ENCODE measurements at regions not wholly inside any gene's neighbourhood (a gene's known extent, or its start where the extent isn't known, plus 50 kb on each side); places are given as distances from the start of the nearest gene placed in this dataset.

DNA sequence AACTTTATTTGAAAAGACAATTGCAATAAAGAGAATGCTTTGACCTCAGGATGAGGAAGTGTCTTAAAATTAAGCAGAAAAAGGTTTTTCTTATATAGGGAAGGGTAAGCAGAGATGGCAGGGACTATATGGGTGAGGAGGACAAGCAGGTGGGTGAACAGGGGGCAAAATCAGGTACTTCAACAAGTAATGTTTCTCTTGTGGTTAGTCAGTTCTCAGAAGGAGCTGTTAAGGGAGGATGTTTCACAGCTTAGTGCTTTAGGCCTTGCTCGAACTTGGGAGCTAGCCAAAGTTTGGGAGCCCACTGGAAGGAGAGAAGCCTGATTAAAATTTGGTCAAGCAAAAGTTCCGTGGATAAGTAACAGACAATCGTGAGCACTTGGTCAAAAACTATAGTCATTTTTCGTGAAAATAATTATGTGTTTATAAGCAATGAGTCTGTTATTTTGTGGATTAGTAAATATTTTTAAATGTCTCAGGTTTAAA, 364.2 kb upstream of the TMPO start:
- H3K36me3 ChIP-seq (ENCODE audit: control insufficient read depth, insufficient read depth, low read length) = no peaks in the 10 kb centered on the region
- H3K27me3 ChIP-seq (ENCODE audit: control insufficient read depth, insufficient read depth, low read length) = no peaks in the 10 kb centered on the region
- WGBS (ENCODE audit: insufficient coverage, low lambda C conversion rate) = 100% methylated on average over 2 of the region's 4 CpGs
- H3K27ac ChIP-seq (ENCODE audit: low read length) = no peak overlapping the region
- H3K9me3 ChIP-seq (ENCODE audit: control insufficient read depth, low read depth, low read length) = no peaks in the 10 kb centered on the region
- no peak for DNase-seq
- no peak overlapping the region for H3K4me3 ChIP-seq (ENCODE audit: low read length)
- H3K4me1 ChIP-seq (ENCODE audit: control insufficient read depth, insufficient read depth, low read length) = peaks cover 25% of the 10 kb centered on the region

DNA sequence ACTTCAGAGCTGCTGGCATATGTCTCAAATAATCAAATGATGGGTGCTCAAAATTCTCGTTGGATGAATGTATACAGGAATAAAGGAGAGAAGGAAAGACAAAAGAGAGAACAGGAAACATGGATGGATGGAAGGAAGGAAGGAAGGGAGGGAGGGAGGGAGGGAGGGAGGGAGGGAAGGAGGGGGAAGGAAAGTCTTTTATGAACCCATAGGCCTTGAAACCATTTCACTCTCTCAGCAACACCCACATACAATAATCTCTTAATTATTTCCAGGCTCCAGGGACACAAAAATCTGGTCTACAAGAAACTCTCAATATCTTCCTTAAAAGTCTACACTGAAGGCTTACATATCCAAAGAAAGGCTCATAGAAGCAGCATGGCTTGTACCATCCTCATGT, 363.4 kb upstream of the TMPO start:
- 80% methylated on average over 1 of the region's 1 CpG for WGBS (ENCODE audit: insufficient coverage, low lambda C conversion rate)

DNA sequence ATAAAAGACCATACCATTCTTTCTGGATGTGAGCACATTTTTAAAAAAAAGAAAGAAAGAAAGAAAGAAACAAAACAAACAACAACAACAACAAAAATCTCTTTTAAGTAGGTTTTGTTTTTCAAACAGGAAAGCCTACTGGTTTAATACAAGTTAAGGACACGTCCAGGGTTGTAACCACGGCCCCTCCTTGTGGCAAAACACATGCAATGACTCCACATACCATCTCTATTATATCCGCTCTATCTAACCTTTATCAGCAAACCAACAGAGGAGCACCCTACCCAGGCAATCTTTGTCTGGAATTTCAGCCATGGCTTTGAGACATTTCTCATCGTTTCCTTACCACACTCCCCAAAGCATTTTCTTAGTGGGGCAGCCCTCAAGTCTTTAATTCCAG, 360.5 kb upstream of the TMPO start:
- H3K4me1 ChIP-seq (ENCODE audit: control insufficient read depth, insufficient read depth, low read length) = peaks cover 8% of the 10 kb centered on the region
- DNase-seq = peak; percentile 26 to 52
- H3K4me3 ChIP-seq (ENCODE audit: low read length) = no peak overlapping the region
- no CpG with 5 or more reads among the region's 4 CpGs for WGBS (ENCODE audit: insufficient coverage, low lambda C conversion rate)
- no peak overlapping the region for H3K27ac ChIP-seq (ENCODE audit: low read length)
- H3K36me3 ChIP-seq (ENCODE audit: control insufficient read depth, insufficient read depth, low read length) = no peaks in the 10 kb centered on the region
- H3K27me3 ChIP-seq (ENCODE audit: control insufficient read depth, insufficient read depth, low read length) = no peaks in the 10 kb centered on the region
- H3K9me3 ChIP-seq (ENCODE audit: control insufficient read depth, low read depth, low read length) = no peaks in the 10 kb centered on the region

More for the DNA sequence above, 363.4 kb upstream of the TMPO start:
- Histone ChIP-seq H3K9me3 (ENCODE audit: control insufficient read depth, low read depth, low read length) (no peaks in the 10 kb centered on the region), H3K36me3 (ENCODE audit: control insufficient read depth, insufficient read depth, low read length) (no peaks in the 10 kb centered on the region), H3K27me3 (ENCODE audit: control insufficient read depth, insufficient read depth, low read length) (no peaks in the 10 kb centered on the region), H3K4me1 (ENCODE audit: control insufficient read depth, insufficient read depth, low read length) (peaks cover 23% of the 10 kb centered on the region), H3K27ac (ENCODE audit: low read length) (no peak overlapping the region), H3K4me3 (ENCODE audit: low read length) (no peak overlapping the region)
- DNase-seq = no peak

DNA sequence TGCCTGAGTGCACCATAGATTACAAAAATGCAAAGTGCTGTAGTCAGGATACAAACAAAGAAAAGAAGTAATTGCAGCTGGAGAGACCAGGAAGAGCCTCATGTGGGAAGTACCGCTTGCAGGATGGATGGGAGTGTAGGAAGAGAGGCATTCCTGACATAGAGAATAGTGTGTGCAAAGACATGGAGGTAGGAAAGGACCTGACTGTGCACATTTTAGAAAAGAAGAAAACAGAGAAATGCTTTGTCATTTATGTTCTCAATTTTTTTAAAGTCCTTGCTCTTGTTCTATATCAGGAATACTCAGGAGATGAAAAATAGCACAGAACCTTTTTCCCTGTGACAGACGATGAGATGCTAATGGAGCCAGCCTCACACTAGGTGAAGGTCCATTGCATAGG, 358.7 kb upstream of the TMPO start:
- no peak overlapping the region for H3K4me3 ChIP-seq (ENCODE audit: low read length)
- no peaks in the 10 kb centered on the region for H3K9me3 ChIP-seq (ENCODE audit: control insufficient read depth, low read depth, low read length)
- 88% methylated on average over 1 of the region's 2 CpGs for WGBS (ENCODE audit: insufficient coverage, low lambda C conversion rate)
- no peak overlapping the region for H3K27ac ChIP-seq (ENCODE audit: low read length)
- DNase-seq = no peak
- no peaks in the 10 kb centered on the region for H3K27me3 ChIP-seq (ENCODE audit: control insufficient read depth, insufficient read depth, low read length)
- peaks cover 4% of the 10 kb centered on the region for H3K4me1 ChIP-seq (ENCODE audit: control insufficient read depth, insufficient read depth, low read length)
- H3K36me3 ChIP-seq (ENCODE audit: control insufficient read depth, insufficient read depth, low read length) = no peaks in the 10 kb centered on the region

DNA sequence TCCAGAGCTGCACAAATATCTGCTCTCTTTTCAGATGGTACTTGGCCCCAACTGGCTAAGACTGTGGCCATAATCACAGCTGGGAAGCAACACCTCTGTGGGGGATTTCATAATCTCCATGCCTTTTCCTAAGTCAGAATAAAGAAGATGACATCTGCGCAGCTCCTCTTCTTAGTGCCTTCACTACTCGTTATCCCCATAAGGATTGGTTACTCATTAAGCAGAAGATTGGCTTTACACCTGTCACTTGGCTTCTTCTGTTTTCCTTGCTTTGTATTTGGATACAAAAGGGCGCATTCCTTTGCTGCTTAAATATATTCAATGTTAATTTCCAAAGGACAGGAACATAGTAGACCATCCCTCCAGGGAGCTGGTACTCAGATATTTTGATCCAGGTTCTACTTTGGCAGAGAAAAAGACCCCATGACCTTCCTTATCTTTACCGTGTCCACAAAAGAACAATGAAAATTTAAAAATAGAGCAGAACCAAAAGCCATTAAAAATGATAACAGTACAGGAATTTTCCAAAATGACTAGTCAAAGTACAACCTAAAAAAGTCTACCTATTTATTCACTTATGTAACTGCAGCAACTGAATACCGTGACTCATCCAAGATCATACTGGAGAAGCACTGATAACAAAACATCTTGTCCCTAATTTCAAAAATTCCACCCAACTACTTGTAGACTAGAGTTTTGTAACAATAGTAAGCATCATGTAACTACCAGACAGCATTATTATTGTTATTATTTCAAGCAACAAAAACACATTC, 352.3 kb upstream of the TMPO start:
- Histone ChIP-seq H3K9me3 (ENCODE audit: control insufficient read depth, low read depth, low read length) (no peaks in the 10 kb centered on the region), H3K36me3 (ENCODE audit: control insufficient read depth, insufficient read depth, low read length) (no peaks in the 10 kb centered on the region), H3K4me3 (ENCODE audit: low read length) (no peak overlapping the region), H3K27me3 (ENCODE audit: control insufficient read depth, insufficient read depth, low read length) (no peaks in the 10 kb centered on the region), H3K27ac (ENCODE audit: low read length) (no peak overlapping the region), H3K4me1 (ENCODE audit: control insufficient read depth, insufficient read depth, low read length) (no peaks in the 10 kb centered on the region)
- no CpG with 5 or more reads among the region's 5 CpGs for WGBS (ENCODE audit: insufficient coverage, low lambda C conversion rate)
- DNase-seq = peak in 1 of 2 donors; percentile 18

DNA sequence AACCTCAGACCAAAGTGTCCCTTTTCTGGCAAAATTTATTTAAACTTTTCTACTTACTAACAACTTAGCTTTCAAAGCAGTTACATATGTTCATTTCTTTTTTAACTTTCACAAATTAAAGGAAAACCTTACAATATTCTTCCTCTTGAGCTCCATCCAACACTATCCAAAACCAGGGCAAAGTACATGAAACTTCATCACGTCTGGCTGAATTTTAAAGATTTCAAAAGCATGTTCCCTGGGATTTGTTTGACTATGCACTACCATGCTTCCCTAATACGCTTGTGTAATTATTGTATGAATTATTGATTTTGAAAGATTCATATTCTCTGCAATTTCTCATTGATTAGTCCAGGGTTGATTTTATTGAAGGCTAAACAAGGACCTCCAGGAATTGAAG, 343.1 kb upstream of the TMPO start:
- H3K27me3 ChIP-seq (ENCODE audit: control insufficient read depth, insufficient read depth, low read length) = peaks cover 2% of the 10 kb centered on the region
- 80% methylated on average over 1 of the region's 2 CpGs for WGBS (ENCODE audit: insufficient coverage, low lambda C conversion rate)

DNA sequence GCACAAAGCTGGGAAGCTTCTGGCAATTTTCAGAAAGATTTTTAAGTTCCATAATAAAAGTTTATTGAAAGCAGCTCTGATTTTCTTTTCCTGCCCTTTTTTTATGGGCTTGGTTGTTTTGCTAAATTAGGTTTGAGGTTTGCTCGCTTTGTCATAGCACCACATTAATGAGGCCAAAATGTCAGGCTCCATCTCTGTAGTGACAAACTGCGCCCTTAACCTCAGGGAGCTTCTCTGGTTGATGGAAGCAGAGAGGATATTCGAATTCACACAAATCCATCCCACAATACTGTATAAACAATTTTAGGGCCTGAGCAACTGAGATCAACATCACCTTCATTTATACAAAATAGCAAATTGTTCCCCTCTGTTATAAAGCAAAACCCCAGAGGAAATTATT, 342.6 kb upstream of the TMPO start:
- Histone ChIP-seq H3K27me3 (ENCODE audit: control insufficient read depth, insufficient read depth, low read length) (peaks cover 2% of the 10 kb centered on the region), H3K27ac (ENCODE audit: low read length) (no peak overlapping the region), H3K36me3 (ENCODE audit: control insufficient read depth, insufficient read depth, low read length) (no peaks in the 10 kb centered on the region), H3K9me3 (ENCODE audit: control insufficient read depth, low read depth, low read length) (no peaks in the 10 kb centered on the region), H3K4me3 (ENCODE audit: low read length) (no peak overlapping the region), H3K4me1 (ENCODE audit: control insufficient read depth, insufficient read depth, low read length) (no peaks in the 10 kb centered on the region)
- 80% methylated on average over 1 of the region's 3 CpGs for WGBS (ENCODE audit: insufficient coverage, low lambda C conversion rate)
- no peak for DNase-seq

More for the DNA sequence above, 343.1 kb upstream of the TMPO start:
- H3K36me3 ChIP-seq (ENCODE audit: control insufficient read depth, insufficient read depth, low read length) = no peaks in the 10 kb centered on the region
- H3K9me3 ChIP-seq (ENCODE audit: control insufficient read depth, low read depth, low read length) = no peaks in the 10 kb centered on the region
- no peak overlapping the region for H3K27ac ChIP-seq (ENCODE audit: low read length)
- no peaks in the 10 kb centered on the region for H3K4me1 ChIP-seq (ENCODE audit: control insufficient read depth, insufficient read depth, low read length)
- no peak overlapping the region for H3K4me3 ChIP-seq (ENCODE audit: low read length)
- DNase-seq = no peak

DNA sequence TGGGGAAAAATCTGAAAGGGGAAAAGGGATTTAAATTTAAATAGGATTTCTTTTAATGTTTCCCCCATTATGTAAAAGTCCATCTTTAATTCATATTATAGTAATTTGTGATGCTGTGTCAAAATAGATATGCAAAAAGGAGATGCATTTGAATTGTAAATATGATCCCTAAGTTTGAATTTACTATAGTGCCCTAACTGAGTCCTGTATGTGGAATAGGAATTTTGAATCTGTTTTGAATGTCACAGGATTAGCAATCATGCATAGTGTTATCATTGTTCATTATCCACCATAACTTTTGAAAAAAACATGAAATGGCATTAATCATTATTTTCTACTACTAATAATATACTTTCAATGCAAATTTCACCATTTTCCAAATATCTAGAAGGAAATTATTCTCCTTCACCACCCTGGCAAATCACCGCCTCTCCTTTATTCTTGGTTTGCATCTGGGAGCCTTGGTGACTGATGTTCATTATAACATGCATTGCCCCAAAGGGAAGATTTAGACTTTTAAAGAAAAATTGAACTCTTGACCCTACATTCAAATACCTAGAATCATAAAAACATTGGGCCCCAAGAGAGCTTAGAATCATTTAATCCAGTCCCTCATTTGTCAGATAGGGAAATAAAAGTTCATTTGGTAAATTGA, 341.5 kb upstream of the TMPO start:
- no CpG with 5 or more reads among the region's 1 CpG for WGBS (ENCODE audit: insufficient coverage, low lambda C conversion rate)

DNA sequence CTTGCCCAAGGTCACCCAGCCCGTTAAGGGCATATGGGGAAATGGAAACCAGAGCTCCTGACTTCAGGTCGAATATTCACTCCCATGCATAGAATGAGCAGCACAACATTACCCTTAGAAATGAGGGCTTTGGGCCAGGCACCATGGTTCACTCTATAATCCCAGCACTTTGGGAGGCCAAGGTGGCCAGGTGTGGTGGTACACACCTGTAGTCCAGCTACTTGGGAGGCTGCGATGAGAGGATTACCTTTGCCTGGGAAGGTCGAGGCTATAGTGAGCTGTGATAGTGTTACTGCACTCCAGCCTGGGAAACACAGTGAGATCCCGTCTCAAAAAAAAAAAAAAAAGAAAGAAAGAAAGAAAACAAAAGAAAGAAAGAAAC, 341.0 kb upstream of the TMPO start:
- WGBS (ENCODE audit: insufficient coverage, low lambda C conversion rate) = 79% methylated on average over 2 of the region's 5 CpGs
- Histone ChIP-seq H3K27me3 (ENCODE audit: control insufficient read depth, insufficient read depth, low read length) (peaks cover 2% of the 10 kb centered on the region), H3K9me3 (ENCODE audit: control insufficient read depth, low read depth, low read length) (no peaks in the 10 kb centered on the region), H3K4me1 (ENCODE audit: control insufficient read depth, insufficient read depth, low read length) (no peaks in the 10 kb centered on the region), H3K36me3 (ENCODE audit: control insufficient read depth, insufficient read depth, low read length) (no peaks in the 10 kb centered on the region), H3K4me3 (ENCODE audit: low read length) (no peak overlapping the region), H3K27ac (ENCODE audit: low read length) (no peak overlapping the region)
- no peak for DNase-seq

More for the DNA sequence above, 341.5 kb upstream of the TMPO start:
- no peaks in the 10 kb centered on the region for H3K36me3 ChIP-seq (ENCODE audit: control insufficient read depth, insufficient read depth, low read length)
- no peak overlapping the region for H3K4me3 ChIP-seq (ENCODE audit: low read length)
- no peaks in the 10 kb centered on the region for H3K4me1 ChIP-seq (ENCODE audit: control insufficient read depth, insufficient read depth, low read length)
- peaks cover 2% of the 10 kb centered on the region for H3K27me3 ChIP-seq (ENCODE audit: control insufficient read depth, insufficient read depth, low read length)
- no peaks in the 10 kb centered on the region for H3K9me3 ChIP-seq (ENCODE audit: control insufficient read depth, low read depth, low read length)
- DNase-seq = no peak
- H3K27ac ChIP-seq (ENCODE audit: low read length) = no peak overlapping the region

DNA sequence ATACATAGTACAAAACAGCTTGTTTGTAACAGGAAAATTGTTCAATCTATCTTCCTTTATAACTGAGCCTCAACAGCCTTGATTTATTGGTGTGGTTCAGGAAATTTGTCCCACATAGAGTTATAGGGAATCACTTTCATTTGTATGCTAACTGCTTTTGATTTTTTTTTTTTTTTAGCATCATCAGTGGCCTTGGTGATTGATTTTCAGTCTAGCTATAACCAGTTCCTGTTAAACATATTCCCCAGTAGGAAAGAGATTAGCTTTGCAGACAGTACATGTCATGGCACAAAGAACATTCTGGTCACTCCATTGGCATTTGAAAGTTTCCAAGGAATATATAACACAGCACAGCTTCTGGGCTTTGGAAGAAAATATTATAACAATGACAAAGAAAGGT, 337.3 kb upstream of the TMPO start:
- Histone ChIP-seq H3K4me1 (ENCODE audit: control insufficient read depth, insufficient read depth, low read length) (no peaks in the 10 kb centered on the region), H3K4me3 (ENCODE audit: low read length) (no peak overlapping the region), H3K9me3 (ENCODE audit: control insufficient read depth, low read depth, low read length) (no peaks in the 10 kb centered on the region), H3K27ac (ENCODE audit: low read length) (no peak overlapping the region), H3K36me3 (ENCODE audit: control insufficient read depth, insufficient read depth, low read length) (no peaks in the 10 kb centered on the region), H3K27me3 (ENCODE audit: control insufficient read depth, insufficient read depth, low read length) (peaks cover 2% of the 10 kb centered on the region)
- DNase-seq = no peak

DNA sequence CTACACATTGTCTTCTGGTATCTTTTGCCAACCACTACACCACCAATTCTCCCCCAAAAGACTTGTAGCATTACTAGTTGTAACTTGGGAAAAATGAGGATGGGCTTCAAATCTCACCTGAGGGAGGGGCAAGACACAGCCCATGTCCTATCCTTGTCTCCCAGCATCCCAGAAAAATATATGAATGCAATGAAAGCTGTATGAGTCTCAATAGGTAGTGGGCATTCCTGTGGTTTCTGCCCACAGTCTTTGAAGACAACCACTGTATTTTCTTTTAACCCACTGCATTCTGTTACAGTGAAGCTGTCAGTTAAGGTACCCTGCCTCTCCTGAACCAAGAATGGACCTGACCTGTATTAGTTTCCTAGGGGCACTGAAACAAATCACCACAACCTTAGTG, 336.2 kb upstream of the TMPO start:
- H3K27ac ChIP-seq (ENCODE audit: low read length) = no peak overlapping the region

More for the DNA sequence above, 336.2 kb upstream of the TMPO start:
- Histone ChIP-seq H3K9me3 (ENCODE audit: control insufficient read depth, low read depth, low read length) (no peaks in the 10 kb centered on the region), H3K36me3 (ENCODE audit: control insufficient read depth, insufficient read depth, low read length) (no peaks in the 10 kb centered on the region), H3K4me1 (ENCODE audit: control insufficient read depth, insufficient read depth, low read length) (no peaks in the 10 kb centered on the region), H3K4me3 (ENCODE audit: low read length) (no peak overlapping the region), H3K27me3 (ENCODE audit: control insufficient read depth, insufficient read depth, low read length) (peaks cover 2% of the 10 kb centered on the region)
- no peak for DNase-seq

Measured in large intestine (tissue), 3 donors.